ENCODE measurements at regions not wholly inside any gene's neighbourhood (a gene's known extent, or its start where the extent isn't known, plus 50 kb on each side); places are given as distances from the start of the nearest gene placed in this dataset.

- H3K4me1 ChIP-seq (ENCODE audit: control insufficient read depth, insufficient read depth, low read length) = no peaks in the 10 kb centered on the region
- H3K27ac ChIP-seq (ENCODE audit: extremely low read depth, low read depth, low read length) = no peak overlapping the region
- ChIA-PET POLR2A (no interaction called here), CTCF (interaction anchor here (0.6 to 1.2 kb wide), 2 partner anchors 149 to 395 kb away, joined by 3 to 6 read pairs; no protein-coding TSS in a partner anchor)
- H3K36me3 ChIP-seq (ENCODE audit: control insufficient read depth in 2 of 2, insufficient read depth in 1 of 2, low read length in 2 of 2) = no peaks in the 10 kb centered on the region
- TF ChIP-seq ZBTB8A (tag by site-specific recombination; IDR thresholded peaks at IDR 0.05) (no peak), PRDM4 (tag by site-specific recombination; IDR thresholded peaks at IDR 0.05) (0 out of 2 replicates have a peak, but pooled peaks have one; percentile 16)
- H3K4me3 ChIP-seq (ENCODE audit: low read depth, low read length) = no peak overlapping the region
- no peaks in the 10 kb centered on the region for H3K9me3 ChIP-seq (ENCODE audit: control insufficient read depth, insufficient read depth, low read depth, low read length)
Observed at GRCh38 chr2:146147448-146148012, 1627.6 kb upstream of the ZEB2 start.

GRCh38 chr2:146143971-146144370 lies 1624.1 kb upstream of the ZEB2 start:
- Histone ChIP-seq H3K36me3 (ENCODE audit: control insufficient read depth in 2 of 2, insufficient read depth in 1 of 2, low read length in 2 of 2) (no peaks in the 10 kb centered on the region), H3K4me3 (ENCODE audit: low read depth, low read length) (no peak overlapping the region), H3K27ac (ENCODE audit: extremely low read depth, low read depth, low read length) (no peak overlapping the region), H3K4me1 (ENCODE audit: control insufficient read depth, insufficient read depth, low read length) (no peaks in the 10 kb centered on the region), H3K9me3 (ENCODE audit: control insufficient read depth, insufficient read depth, low read depth, low read length) (no peaks in the 10 kb centered on the region)
- ChIA-PET POLR2A (no interaction called here), CTCF (interaction anchor here (0.8 kb wide), 1 partner anchor 868 kb away, joined by 3 read pairs; no protein-coding TSS in a partner anchor)
- TF ChIP-seq ZNF133 (tag by site-specific recombination; IDR thresholded peaks at IDR 0.05) (no peak), ZBTB48 (tag by site-specific recombination; IDR thresholded peaks at IDR 0.05) (no peak), PATZ1 (tag by site-specific recombination; IDR thresholded peaks at IDR 0.05) (no peak), ZSCAN23 (tag by site-specific recombination; IDR thresholded peaks at IDR 0.05) (no peak), PRDM2 (tag by site-specific recombination; IDR thresholded peaks at IDR 0.05; ENCODE audit: borderline replicate concordance) (no peak), ZBTB17 (tag by site-specific recombination; IDR thresholded peaks at IDR 0.05) (no peak), ZNF175 (tag by site-specific recombination; IDR thresholded peaks at IDR 0.05) (no peak), REST (tag by site-specific recombination; IDR thresholded peaks at IDR 0.05) (no peak), KLF1 (tag by site-specific recombination; IDR thresholded peaks at IDR 0.05) (no peak), ZSCAN4 (tag by site-specific recombination; IDR thresholded peaks at IDR 0.05) (no peak), ZSCAN18 (tag by site-specific recombination; IDR thresholded peaks at IDR 0.05) (no peak), MYNN (tag by site-specific recombination; IDR thresholded peaks at IDR 0.05; ENCODE audit: borderline replicate concordance) (no peak), OSR2 (tag by site-specific recombination; IDR thresholded peaks at IDR 0.05) (no peak), ZNF530 (tag by site-specific recombination; IDR thresholded peaks at IDR 0.05; ENCODE audit: low read depth) (no peak)

All from HEK293 (cell line).